Fibroblast of mammary gland (primary cell): ENCODE measurements at regions not wholly inside any gene's neighbourhood (a gene's known extent, or its start where the extent isn't known, plus 50 kb on each side); places are given as distances from the start of the nearest gene placed in this dataset.

ENCODE experiments used
- DNase-seq: peaks from one replicate; pipeline ENCODE4 v3.0.0-alpha.2; 2010; ENCODE audit warnings: low read depth
- H3K4me3 ChIP-seq: 2 replicates; pipeline ENCODE4 v1.5.1; 2011; ENCODE audit warnings: low read depth, mild to moderate bottlenecking, low read length, moderate library complexity; ENCODE audit not compliant: control insufficient read depth
- CTCF ChIP-seq: conservative IDR thresholded peaks from 2 replicates; pipeline ENCODE4 v1.5.1; 2011; ENCODE audit warnings: low read depth, low read length, inconsistent platforms; ENCODE audit not compliant: control insufficient read depth, insufficient read depth

- no peak for TF ChIP-seq CTCF
- no peak overlapping the region for H3K4me3 ChIP-seq
- no peak for DNase-seq
These were observed 1065.0 kb downstream of the EPHA7 start for GRCh38 chr6:92354270-92354829.

- no peak for TF ChIP-seq CTCF
These were observed 1067.2 kb downstream of the EPHA7 start for GRCh38 chr6:92352130-92352529.

GRCh38 chr6:92341201-92341600, 1078.2 kb downstream of the EPHA7 start:
- no peak for TF ChIP-seq CTCF
- H3K4me3 ChIP-seq = no peak overlapping the region
- DNase-seq = no peak

More at GRCh38 chr6:92352130-92352529, 1067.2 kb downstream of the EPHA7 start:
- DNase-seq = no peak
- no peak overlapping the region for H3K4me3 ChIP-seq

DNA sequence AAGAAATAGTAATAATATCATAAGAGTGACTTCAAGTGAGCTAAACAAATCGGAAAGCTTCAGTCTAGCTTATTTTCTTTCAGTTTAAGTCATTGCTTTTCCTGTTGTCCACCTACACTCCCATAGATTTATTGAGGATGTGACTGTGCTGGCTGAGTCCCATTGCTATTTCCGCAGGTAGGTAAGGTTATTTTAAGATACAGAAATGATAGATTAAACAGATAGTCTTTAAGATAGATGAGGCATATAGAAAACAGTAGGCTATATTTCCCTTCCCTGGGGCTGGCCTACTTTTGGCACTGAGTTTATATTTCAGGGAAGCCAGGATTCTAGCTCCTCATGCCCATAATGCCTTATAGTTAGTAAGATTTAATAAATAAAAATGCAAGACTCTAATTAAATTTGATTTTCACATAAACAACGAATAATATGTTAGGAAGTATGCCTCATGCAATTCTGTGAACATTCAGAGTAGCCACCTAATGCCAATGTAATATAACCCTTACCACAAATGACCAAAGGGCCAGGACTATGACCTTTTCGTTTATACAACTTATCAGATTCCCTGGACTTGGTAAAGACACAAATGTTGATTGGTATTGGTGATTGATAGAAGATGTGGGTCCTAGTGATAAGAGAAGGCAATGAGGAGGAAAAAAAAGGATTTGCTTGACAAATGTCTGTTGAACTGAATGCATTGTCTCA, 1079.3 kb downstream of the EPHA7 start:
- no peak for TF ChIP-seq CTCF
- no peak overlapping the region for H3K4me3 ChIP-seq
- DNase-seq = no peak

DNA sequence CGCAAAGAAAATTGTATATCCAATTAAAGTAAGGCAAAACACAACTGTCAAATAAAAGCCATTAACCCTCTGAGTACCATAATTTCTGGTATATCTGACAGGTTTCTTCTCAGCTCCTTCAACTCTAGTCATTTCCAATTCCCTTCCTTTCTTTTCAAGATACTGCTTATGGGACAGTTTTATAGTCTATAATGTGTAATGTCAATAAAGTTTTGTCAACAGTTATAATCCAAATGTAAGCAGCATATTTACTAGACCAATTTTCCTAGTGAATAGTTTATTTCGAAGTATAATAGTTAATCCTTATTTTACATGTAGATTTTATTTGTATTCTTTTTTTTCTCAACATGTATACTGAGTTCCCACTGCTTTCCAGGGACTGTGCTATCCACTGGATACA, 1081.8 kb downstream of the EPHA7 start:
- TF ChIP-seq CTCF = no peak
- no peak for DNase-seq
- no peak overlapping the region for H3K4me3 ChIP-seq

GRCh38 chr6:92329208-92329847, 1090.0 kb downstream of the EPHA7 start:
- no peak for TF ChIP-seq CTCF
- DNase-seq = no peak
- no peak overlapping the region for H3K4me3 ChIP-seq
